GM12891 (cell line): ENCODE measurements at regions not wholly inside any gene's neighbourhood (a gene's known extent, or its start where the extent isn't known, plus 50 kb on each side); places are given as distances from the start of the nearest gene placed in this dataset.

ENCODE experiments used
- PAX5 ChIP-seq: IDR thresholded peaks from 2 replicates; pipeline ENCODE4 v1.6.1; 2011; ENCODE audit warnings: low read length, moderate library complexity, mild to moderate bottlenecking; ENCODE audit not compliant: insufficient read depth, severe bottlenecking
- POLR2A ChIP-seq: IDR thresholded peaks from 2 replicates; pipeline ENCODE4 v1.6.1; 2011; ENCODE audit warnings: low read depth, low read length, control low read depth
- POLR2AphosphoS5 ChIP-seq: IDR thresholded peaks from 2 replicates; pipeline ENCODE4 v1.6.1; 2011; ENCODE audit warnings: low read depth, low read length, control low read depth
- TAF1 ChIP-seq: IDR thresholded peaks from 2 replicates; pipeline ENCODE4 v1.6.1; 2011; ENCODE audit warnings: low read depth, low read length, control low read depth

GRCh38 chr3:102159810-102160451, 274.9 kb upstream of the ZPLD1 start:
- TF ChIP-seq POLR2AphosphoS5 (no peak), POLR2A (no peak), TAF1 (no peak), PAX5 (no peak)
